Fibroblast of the aortic adventitia (primary cell): ENCODE measurements at regions not wholly inside any gene's neighbourhood (a gene's known extent, or its start where the extent isn't known, plus 50 kb on each side); places are given as distances from the start of the nearest gene placed in this dataset.
A peak's percentile ranks its signal among the peaks of the same experiment; 100 is the strongest.

Experiments used
- DNase-seq: peaks from one replicate; pipeline ENCODE4 v3.0.0-alpha.2; 2010; ENCODE audit warnings: low read depth
- H3K4me3 ChIP-seq: 2 replicates; pipeline ENCODE4 v1.5.1; 2011; ENCODE audit warnings: low read depth, mild to moderate bottlenecking, control low read depth, low read length, moderate library complexity
- CTCF ChIP-seq: IDR thresholded peaks from 2 replicates; pipeline ENCODE4 v1.5.1; 2011; ENCODE audit warnings: mild to moderate bottlenecking, low read length, control low read depth, inconsistent platforms; ENCODE audit not compliant: insufficient read depth

GRCh38 chr11:81002374-81002773 is 1561.5 kb upstream of the TENM4 start:
- DNase-seq, result no peak
- TF ChIP-seq CTCF, result no peak
- no peak overlapping the region for H3K4me3 ChIP-seq

- H3K4me3 ChIP-seq, result no peak overlapping the region
- no peak for DNase-seq
- TF ChIP-seq CTCF, result no peak
These were observed 1559.9 kb upstream of the TENM4 start for GRCh38 chr11:81000735-81001134.

- H3K4me3 ChIP-seq, result no peak overlapping the region
- TF ChIP-seq CTCF, result no peak
- no peak for DNase-seq
These were observed 1559.5 kb upstream of the TENM4 start for GRCh38 chr11:81000334-81000733.

GRCh38 chr11:80995523-80995922 is 1554.7 kb upstream of the TENM4 start:
- no peak overlapping the region for H3K4me3 ChIP-seq
- no peak for TF ChIP-seq CTCF
- DNase-seq, result no peak

- no peak for TF ChIP-seq CTCF
- peak; percentile 14 for DNase-seq
- H3K4me3 ChIP-seq, result no peak overlapping the region
These were observed 1552.7 kb upstream of the TENM4 start for GRCh38 chr11:80993536-80993935.

- TF ChIP-seq CTCF, result no peak
- no peak for DNase-seq
- H3K4me3 ChIP-seq, result no peak overlapping the region
These were observed 1550.1 kb upstream of the TENM4 start for GRCh38 chr11:80990885-80991284.

GRCh38 chr11:80987171-80987570 is 1546.3 kb upstream of the TENM4 start:
- no peak for DNase-seq
- no peak for TF ChIP-seq CTCF
- no peak overlapping the region for H3K4me3 ChIP-seq
